ENCODE measurements at regions not wholly inside any gene's neighbourhood (a gene's known extent, or its start where the extent isn't known, plus 50 kb on each side); places are given as distances from the start of the nearest gene placed in this dataset.

- H3K79me2 ChIP-seq (ENCODE audit: control insufficient read depth, insufficient read depth, low read length): no peaks in the 10 kb centered on the region
- BruUV-seq (replicated peaks): no TSS peak
- H3K27ac ChIP-seq (ENCODE audit: extremely low read depth, low read depth, low read length): no peak overlapping the region
- H3K4me1 ChIP-seq (replicated peaks in 1 of 2; ENCODE audit: control insufficient read depth in 2 of 2, insufficient read depth in 2 of 2, low read length in 2 of 2): no peaks in the 10 kb centered on the region
- in situ Hi-C loops (cut with MboI) (no loop called here), intact Hi-C loops (cut with micrococcal nuclease) (no loop called here)
- ATAC-seq (no peak), DNase-seq (ENCODE audit: extremely low read depth in 1 of 4, low spot score in 3 of 4) (no peak), FAIRE-seq (no peak)
- TF ChIP-seq SMARCE1 (IDR thresholded peaks at IDR 0.05) (no peak), NFIC (IDR thresholded peaks at IDR 0.05) (no peak), ZNF280A (IDR thresholded peaks at IDR 0.05; ENCODE audit: low read depth, partially characterized antibody) (peak; percentile 62), CHD7 (IDR thresholded peaks at IDR 0.05; ENCODE audit: low read depth, low read length) (no peak), MTF1 (CRISPR knock-in tag; IDR thresholded peaks at IDR 0.05; ENCODE audit: borderline replicate concordance) (no peak), CBX3 (IDR thresholded peaks at IDR 0.05; ENCODE audit: borderline replicate concordance in 1 of 2, low read length in 2 of 2) (peak in 1 of 2 experiments; percentile 83; a peak in 2 of 3 replicates), TRIM28 (IDR thresholded peaks at IDR 0.05) (0 out of 2 replicates have a peak, but pooled peaks have one; percentile 59), NFXL1 (CRISPR knock-in tag; IDR thresholded peaks at IDR 0.05) (no peak), CBX5 (IDR thresholded peaks at IDR 0.05; ENCODE audit: borderline replicate concordance, low read depth) (peak; percentile 87; the same call in 1 of the 2 replicates)
- no peaks in the 10 kb centered on the region for H3K27me3 ChIP-seq (ENCODE audit: control insufficient read depth in 2 of 2, insufficient read depth in 2 of 2, low read length in 2 of 2)
- no peaks in the 10 kb centered on the region for H4K20me1 ChIP-seq (replicated peaks; ENCODE audit: control insufficient read depth, insufficient read depth, low read length)
- no peak overlapping the region for H2AFZ ChIP-seq (ENCODE audit: low read depth, low read length)
- no peak overlapping the region for H3K9ac ChIP-seq (ENCODE audit: insufficient read depth in 1 of 2, low read depth in 2 of 2, low read length in 2 of 2)
- H3K9me3 ChIP-seq (replicated peaks; ENCODE audit: control insufficient read depth, insufficient read depth, low read depth, low read length): no peaks in the 10 kb centered on the region
- H3K4me3 ChIP-seq: no peak overlapping the region
- WGBS (ENCODE audit: insufficient coverage, low coverage, missing lambda C conversion rate): 2% methylated on average over 7 of the region's 7 CpGs
- no peaks in the 10 kb centered on the region for H3K36me3 ChIP-seq (ENCODE audit: control insufficient read depth, insufficient read depth, low read length)
- H3K4me2 ChIP-seq (ENCODE audit: insufficient read depth, low read length): no peak overlapping the region
- no peaks in the 10 kb centered on the region for H3K9me1 ChIP-seq (ENCODE audit: control insufficient read depth, insufficient read depth, low read length)
- ChIA-PET POLR2A (no interaction called here), CTCF (ENCODE audit: low intra/inter-chr PET ratio) (no interaction called here)
Observed at GRCh38 chr11:83367745-83368144, 81.6 kb upstream of the CCDC90B start.
